ENCODE measurements at regions not wholly inside any gene's neighbourhood (a gene's known extent, or its start where the extent isn't known, plus 50 kb on each side); places are given as distances from the start of the nearest gene placed in this dataset.
"Not testable (repeated sequence)": the region's sequence is repeated elsewhere in the genome, so short reads cannot be mapped to it uniquely, and the experiment has no call there.

GRCh38 chr14:105909828-105910120 is 383.4 kb downstream of the TMEM121 start:
- DNase-seq (ENCODE audit: low spot score); H3K27me3 ChIP-seq (ENCODE audit: insufficient read depth); H4K20me1 ChIP-seq (replicated peaks; ENCODE audit: insufficient read depth); H3F3A ChIP-seq (replicated peaks; ENCODE audit: low read depth); H2AFZ ChIP-seq; H3K4me2 ChIP-seq; H3K27ac Mint-ChIP-seq; H3K9me2 ChIP-seq (ENCODE audit: insufficient read depth); H3K4me1 Mint-ChIP-seq; H3K4me3 Mint-ChIP-seq; H3K27ac ChIP-seq (ENCODE audit: low read depth); H3K4me1 ChIP-seq (ENCODE audit: insufficient read depth); H3K4me3 ChIP-seq; H3K79me2 ChIP-seq (replicated peaks; ENCODE audit: insufficient read depth); H3K36me3 ChIP-seq (ENCODE audit: insufficient read depth); ATAC-seq; H3K27me3 Mint-ChIP-seq (ENCODE audit: insufficient read depth, low read depth, poor library complexity): not testable (repeated sequence)
- H3K9me3 Mint-ChIP-seq = peaks cover 92% of the 10 kb centered on the region
- H3K36me3 Mint-ChIP-seq (ENCODE audit: low read depth) = peaks cover 39% of the 10 kb centered on the region

- H3K27me3 ChIP-seq (ENCODE audit: insufficient read depth) = no peaks in the 10 kb centered on the region
- Mint-ChIP-seq H3K27me3 (ENCODE audit: insufficient read depth, low read depth, poor library complexity) (peaks cover 5% of the 10 kb centered on the region), H3K4me1 (no peaks in the 10 kb centered on the region), H3K4me3 (no peak overlapping the region), H3K9me3 (peaks cover 91% of the 10 kb centered on the region), H3K36me3 (ENCODE audit: low read depth) (peaks cover 38% of the 10 kb centered on the region), H3K27ac (no peak overlapping the region)
- no peak overlapping the region for H3K4me2 ChIP-seq
- no peaks in the 10 kb centered on the region for H3K36me3 ChIP-seq (ENCODE audit: insufficient read depth)
- no peaks in the 10 kb centered on the region for H4K20me1 ChIP-seq (replicated peaks; ENCODE audit: insufficient read depth)
- H3F3A ChIP-seq (replicated peaks; ENCODE audit: low read depth) = no peaks in the 10 kb centered on the region
- H3K9me2 ChIP-seq (ENCODE audit: insufficient read depth) = no peaks in the 10 kb centered on the region
- no peak overlapping the region for H2AFZ ChIP-seq
- DNase-seq (ENCODE audit: low spot score) (no peak), ATAC-seq (no peak)
- no peak for TF ChIP-seq CREB1 (CRISPR knock-in tag; IDR thresholded peaks at IDR 0.05; ENCODE audit: low read depth)
- TF ChIP-seq POLR2AphosphoS5 (IDR thresholded peaks at IDR 0.05; ENCODE audit: low read depth) = no peak
- TF ChIP-seq STAT1 (IDR thresholded peaks at IDR 0.05; ENCODE audit: unreplicated experiment) = no peak
- no peak for TF ChIP-seq NANOG (IDR thresholded peaks at IDR 0.05; ENCODE audit: borderline replicate concordance)
- TF ChIP-seq REST (IDR thresholded peaks at IDR 0.05; ENCODE audit: unreplicated experiment) = no peak
- TF ChIP-seq CTCF (conservative IDR thresholded peaks at IDR 0.05; ENCODE audit: low read depth in 2 of 2) = no peak
- no peaks in the 10 kb centered on the region for H3K4me1 ChIP-seq (ENCODE audit: insufficient read depth)
- H3K79me2 ChIP-seq (replicated peaks; ENCODE audit: insufficient read depth) = no peaks in the 10 kb centered on the region
- H3K27ac ChIP-seq (ENCODE audit: low read depth) = no peak overlapping the region
- no peak overlapping the region for H3K4me3 ChIP-seq
Measured at GRCh38 chr14:105910426-105910825, 384.0 kb downstream of the TMEM121 start.
